HuH-7.5 (cell line): ENCODE measurements at regions not wholly inside any gene's neighbourhood (a gene's known extent, or its start where the extent isn't known, plus 50 kb on each side); places are given as distances from the start of the nearest gene placed in this dataset.
"Not testable (repeated sequence)": the region's sequence is repeated elsewhere in the genome, so short reads cannot be mapped to it uniquely, and the experiment has no call there.

Experiments used
- DNase-seq: peaks from one replicate; pipeline ENCODE4 v3.0.0; 2011; ENCODE audit warnings: low spot score

DNA sequence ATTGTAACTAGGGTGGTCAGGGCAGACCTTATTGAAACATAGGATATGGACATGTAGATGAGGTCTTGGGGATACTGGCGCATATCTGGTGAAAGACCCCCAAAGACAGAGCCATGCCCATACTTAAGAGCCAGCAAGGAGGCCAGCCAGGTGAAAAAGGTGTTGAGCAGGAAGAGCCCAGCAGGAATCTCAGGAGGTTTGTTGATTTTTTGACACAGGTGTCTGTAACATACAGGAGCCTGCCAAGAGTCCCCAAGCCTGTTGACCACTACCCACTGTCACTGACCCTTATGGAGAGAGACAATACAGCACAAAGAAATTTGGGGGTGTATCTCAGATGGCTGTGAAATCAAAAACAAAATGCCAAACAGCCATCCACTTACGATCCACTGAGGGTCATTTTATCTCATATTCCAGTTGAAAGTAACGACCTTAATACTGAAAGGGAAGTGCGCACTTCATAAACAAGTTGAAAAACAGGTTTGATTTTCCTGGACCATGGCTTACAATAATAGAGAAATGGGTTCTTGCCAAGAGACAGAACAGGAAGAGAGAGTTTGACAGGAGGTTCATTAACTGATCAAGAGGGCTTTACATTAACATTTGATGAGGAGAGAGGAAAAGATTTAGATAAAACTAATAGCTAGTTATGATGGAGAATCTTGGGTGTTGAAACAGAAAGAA lies 163.6 kb downstream of the GLUL start:
- DNase-seq = no peak

DNA sequence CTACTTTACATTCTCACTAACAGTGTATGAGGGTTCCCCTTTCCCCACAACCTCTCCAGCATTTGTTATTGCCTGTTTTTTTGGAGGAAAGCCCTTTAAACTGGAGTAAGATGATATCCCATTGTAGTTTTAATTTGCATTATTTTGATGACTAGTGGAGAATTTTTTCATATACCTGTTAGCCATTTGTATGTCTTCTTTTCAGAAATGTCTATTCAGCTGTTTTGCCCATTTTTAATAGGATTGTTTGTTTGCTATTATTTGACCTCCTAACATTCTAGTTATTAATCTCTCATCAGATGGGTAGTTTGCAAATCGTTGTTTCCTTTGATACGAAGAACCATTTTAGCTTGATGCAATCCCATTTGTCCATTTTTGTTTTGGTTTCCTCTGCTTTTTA lies 165.0 kb downstream of the GLUL start:
- DNase-seq = no peak

DNA sequence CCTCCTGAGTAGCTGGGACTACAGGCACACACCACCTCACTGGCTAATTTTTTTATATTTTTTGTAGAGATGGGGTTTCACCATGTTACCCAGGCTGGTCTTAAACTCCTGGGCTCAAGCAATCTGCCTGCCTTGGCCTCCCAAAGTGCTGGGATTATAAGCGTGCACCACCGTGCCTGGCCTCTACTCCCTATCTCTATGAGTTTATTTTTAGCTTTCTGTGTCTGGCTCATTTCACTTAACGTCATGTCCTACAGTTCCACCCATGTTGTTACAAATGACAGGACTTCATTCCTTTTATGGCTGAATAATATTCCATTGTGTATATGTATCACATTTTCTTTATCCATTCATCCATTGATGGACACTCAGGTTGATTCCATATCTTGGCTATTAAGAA lies 164.2 kb upstream of the ZNF648 start:
- DNase-seq = not testable (repeated sequence)

DNA sequence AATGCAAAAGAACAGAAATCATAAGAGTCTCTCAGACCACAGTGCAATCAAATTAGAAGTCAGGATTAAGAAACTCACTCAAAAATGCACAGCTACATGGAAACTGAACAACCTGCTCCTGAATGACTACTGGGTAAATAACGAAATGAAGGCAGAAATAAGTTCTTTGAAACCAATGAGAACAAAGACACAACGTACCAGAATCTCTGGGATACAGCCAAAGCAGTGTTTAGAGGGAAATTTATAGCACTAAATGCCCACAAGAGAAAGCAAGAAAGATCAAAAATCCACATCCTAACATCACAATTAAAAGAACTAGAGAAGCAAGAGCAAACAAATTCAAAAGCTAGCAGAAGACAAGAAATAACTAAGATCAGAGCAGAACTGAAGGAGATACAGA lies 160.5 kb upstream of the ZNF648 start:
- not testable (repeated sequence) for DNase-seq

DNA sequence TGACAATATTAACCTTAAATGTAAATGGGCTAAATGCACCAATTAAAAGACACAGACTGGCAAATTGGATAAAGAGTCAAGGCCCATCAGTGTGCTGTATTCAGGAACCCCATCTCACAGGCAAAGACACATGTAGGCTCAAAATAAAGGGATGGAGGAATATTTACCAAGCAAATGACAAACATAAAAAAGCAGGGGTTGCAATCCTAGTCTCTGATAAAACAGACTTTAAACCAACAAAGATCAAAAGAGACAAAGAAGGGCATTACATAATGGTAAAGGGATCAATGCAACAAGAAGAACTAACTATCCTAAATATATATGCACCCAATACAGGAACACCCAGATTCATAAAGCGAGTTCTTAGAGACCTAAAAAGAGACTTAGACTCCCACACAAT lies 159.9 kb upstream of the ZNF648 start:
- DNase-seq = not testable (repeated sequence)

DNA sequence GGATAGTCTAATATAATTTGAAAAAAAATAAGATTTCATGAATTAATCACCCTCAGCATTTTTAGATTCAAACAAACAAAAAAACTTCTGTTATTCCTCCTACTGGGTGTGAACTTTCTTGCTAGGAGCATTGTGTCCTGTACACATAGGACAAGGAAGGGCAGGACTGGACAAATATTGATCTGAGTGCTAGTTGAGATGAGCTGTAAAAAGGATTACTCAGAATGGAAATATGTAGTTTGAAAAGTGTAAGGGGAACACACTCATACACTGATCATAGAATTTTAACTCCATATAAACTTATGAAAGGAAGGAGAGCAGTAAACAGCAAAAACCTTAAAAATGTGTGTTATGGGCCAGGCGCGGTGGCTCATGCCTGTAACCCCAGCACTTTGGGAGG lies 156.5 kb upstream of the ZNF648 start:
- DNase-seq = no peak

DNA sequence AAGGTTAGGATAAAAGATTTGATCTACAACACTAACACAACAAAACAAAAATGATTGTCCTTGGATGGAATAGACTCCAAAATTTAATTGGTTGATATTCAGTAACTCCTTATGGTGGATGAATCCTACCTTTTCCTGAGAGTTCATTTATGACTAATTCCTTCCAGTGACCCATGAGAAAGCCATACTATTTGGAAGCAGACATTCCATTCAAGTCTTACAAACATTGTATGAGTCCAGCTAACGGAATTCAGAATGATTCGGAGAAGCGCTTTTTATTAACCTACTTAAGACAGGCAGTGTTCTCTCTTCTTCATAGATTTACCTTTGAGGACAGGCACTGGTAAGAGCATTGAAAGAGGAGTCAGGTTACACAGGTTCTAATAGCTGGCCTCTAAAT lies 155.6 kb upstream of the ZNF648 start:
- no peak for DNase-seq

DNA sequence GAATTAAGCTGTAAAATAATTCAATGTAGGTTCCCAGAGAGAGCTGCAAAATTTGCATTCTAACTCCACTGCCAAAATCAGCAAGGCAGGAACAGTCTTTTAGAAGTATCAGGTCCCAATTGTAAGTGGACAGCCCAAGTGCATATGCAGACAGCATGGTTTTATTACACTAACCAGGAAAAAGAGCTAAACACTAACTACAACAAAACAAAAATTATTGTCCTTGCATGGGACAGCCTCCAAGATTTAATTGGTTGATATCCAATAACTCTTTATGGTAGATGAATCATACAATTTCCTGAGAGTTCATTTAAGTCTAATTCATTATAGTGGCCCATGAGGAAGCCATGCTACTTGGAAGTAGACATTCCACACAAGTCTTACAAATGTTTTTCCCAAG lies 154.3 kb upstream of the ZNF648 start:
- no peak for DNase-seq

DNA sequence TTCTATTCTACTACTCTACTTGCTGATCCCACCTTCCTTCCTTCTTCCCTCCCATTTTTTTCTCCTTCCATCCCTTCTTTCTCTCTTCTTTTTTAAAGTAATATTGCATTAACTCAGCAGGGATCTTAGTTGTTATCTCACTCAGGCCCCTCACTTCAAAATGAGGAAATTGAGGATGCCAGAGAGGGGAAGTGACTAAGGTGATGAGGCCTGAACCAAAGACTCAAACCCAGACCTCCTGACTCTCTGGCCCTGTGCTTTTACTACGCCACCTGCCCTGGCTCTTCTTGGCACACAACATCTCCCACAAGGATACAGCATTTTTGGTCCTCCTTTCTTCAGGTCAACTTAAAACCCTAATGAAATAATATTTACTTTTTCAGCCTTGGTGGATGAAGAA lies 151.7 kb upstream of the ZNF648 start:
- no peak for DNase-seq

DNA sequence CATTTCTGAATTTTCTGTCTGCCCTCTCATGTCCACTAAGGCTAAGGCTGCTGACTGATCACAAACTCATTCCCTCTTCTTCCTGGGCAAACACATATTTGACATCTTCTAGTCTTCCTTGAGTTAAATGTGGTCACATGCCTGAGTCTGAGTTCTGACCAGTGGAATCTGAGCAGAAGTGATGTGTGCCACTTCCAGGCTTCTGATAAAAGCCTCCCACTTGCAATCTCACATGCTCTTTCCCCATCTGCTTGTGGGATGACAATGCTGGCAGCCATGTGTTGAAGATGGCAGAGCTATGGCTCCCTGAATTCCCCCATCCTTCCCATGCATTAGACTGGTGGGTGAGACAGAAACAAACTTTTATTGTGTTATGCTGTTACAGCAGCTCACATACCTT lies 149.9 kb upstream of the ZNF648 start:
- no peak for DNase-seq

DNA sequence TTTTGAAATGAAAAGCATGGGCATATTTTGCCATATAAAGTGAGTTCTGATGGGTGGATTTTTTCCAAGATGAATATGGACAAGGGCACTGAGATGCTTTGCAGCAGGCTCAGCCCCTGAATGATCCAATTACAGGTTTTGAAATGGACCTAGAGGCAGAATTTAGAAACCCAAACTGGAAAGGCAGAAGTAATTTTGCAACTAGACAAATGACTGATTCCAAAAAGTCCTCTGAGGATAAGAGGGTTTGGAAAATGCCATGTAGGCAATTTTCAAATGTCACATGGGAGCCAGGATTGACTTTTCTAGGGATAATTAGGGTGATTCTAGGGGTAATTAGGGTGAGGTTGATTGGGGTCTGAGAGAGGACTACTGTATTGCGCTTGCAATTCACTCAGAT lies 148.9 kb upstream of the ZNF648 start:
- DNase-seq = no peak

DNA sequence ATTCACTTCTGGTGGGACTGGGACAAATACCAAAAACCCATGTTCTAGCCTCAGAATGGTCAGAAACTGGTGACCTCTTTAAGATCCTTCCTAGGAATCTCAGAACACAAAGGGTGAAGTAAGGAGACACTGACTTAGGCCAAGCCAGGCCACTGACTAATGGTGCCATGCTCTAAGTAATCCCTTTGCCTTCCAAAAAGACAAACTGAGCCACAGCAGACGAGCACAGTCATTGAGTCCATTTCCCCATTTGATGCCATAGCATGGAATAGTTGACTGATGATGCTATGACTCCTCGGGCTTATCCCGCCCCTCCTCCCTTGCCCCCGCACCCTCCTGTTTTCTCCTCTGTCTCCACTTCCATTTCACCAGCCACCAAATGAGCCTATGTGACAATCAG lies 145.8 kb upstream of the ZNF648 start:
- no peak for DNase-seq

DNA sequence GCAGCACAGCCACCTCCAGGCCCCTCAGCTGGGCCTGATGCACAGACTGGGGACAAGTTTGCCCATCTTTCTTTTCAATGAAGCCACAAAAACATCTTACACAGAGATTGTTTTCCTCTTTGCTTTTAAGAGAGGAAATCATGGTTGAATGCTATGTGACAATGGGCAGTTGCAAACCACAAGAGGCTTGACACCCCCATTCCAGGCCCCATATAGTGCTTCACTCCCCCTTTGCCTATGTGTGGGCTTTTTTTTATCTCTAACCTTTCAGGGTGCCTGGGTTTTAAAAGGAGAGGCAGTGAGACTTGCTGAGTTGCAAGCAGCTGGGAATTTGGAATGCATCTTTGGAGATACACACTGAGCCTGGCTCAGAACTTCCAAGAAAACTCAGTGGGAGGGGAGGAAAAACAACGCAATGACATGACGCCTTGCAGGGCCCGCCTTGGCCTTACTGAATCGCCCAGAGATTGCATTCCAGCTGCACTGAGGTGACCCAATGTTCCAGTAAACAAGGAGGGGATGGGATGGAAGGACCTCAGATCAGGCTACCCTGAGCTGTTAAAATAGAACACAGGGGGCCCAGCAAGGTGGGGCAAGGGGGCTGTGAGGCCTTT lies 145.2 kb upstream of the ZNF648 start:
- DNase-seq = no peak

DNA sequence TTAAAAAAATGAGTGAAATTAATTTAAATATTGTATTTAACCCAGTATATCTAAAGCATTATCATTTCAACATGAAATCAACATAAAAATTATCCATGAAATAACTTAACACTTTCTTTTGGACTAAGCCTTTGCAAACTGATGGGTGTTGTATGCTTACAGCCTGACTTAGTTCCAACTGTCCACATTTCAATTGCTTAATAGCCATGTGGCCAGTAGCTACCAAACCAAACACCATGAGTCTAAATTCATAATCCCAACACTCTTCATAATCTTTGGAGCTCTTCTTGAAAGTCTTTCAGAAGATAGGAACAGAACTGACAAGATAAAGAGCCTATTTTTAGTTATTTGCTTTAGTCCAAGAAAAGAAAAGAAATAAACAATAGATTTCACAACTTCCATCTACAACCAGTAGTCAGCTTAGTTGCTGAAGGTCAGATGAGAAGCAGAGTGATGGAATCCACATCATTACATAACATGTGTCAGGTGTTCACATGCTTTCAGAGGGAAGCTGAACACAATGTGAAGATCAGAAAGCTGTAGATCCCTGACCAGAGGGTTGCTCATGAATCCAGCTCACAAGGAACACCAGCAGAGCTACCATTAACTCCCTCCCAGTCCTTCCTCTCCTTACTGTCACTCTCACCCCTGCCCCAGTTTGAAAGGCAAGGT lies 144.0 kb upstream of the ZNF648 start:
- no peak for DNase-seq

DNA sequence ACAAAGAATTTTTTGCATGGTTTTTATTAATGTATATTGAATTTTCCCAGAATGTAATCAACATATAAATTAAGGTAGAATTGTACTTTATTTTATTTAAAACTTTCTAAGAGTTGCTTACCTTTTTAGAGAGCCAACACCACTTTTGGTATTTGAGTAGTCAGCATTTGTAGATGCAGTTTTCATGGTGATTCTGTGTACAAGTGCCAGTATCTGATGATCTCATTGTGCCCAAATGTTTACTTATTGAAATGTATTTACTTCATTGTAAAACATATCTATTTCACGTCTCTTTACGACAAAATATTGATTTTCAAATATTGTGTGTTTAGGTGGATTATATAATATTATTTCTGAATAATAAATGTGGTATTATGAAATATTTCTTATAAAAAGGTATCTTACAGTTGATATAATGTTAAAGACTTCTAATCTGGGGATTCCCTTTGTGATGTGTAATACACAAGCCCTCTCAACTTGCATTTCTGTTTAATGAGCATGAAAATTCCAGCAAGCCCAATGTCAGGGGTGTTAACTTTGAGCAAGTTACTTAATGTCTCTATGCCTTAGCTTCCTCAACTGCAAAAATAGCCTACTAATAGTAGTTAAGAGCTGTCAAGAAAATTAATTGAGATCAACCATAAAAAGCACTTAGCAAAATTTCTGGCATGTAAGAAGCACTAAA lies 141.8 kb upstream of the ZNF648 start:
- DNase-seq = no peak

DNA sequence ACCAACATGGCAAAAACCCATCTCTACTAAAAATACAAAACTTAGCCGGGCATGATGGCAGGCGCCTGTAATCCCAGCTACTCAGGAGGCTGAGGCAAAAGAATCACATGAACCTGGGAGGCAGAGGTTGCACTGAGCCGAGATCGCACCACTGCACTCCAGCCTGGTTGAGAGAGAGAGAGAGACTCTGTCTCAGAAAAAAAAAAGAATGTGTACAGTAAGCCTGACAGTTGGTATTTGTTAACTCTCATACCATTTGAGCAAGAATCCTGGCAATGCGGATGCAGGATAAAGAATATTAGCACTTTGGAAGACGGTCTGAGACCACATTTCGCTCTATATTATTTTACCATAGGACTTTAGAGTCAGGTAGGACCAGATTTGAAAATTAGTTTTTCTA lies 140.0 kb upstream of the ZNF648 start:
- DNase-seq = not testable (repeated sequence)

DNA sequence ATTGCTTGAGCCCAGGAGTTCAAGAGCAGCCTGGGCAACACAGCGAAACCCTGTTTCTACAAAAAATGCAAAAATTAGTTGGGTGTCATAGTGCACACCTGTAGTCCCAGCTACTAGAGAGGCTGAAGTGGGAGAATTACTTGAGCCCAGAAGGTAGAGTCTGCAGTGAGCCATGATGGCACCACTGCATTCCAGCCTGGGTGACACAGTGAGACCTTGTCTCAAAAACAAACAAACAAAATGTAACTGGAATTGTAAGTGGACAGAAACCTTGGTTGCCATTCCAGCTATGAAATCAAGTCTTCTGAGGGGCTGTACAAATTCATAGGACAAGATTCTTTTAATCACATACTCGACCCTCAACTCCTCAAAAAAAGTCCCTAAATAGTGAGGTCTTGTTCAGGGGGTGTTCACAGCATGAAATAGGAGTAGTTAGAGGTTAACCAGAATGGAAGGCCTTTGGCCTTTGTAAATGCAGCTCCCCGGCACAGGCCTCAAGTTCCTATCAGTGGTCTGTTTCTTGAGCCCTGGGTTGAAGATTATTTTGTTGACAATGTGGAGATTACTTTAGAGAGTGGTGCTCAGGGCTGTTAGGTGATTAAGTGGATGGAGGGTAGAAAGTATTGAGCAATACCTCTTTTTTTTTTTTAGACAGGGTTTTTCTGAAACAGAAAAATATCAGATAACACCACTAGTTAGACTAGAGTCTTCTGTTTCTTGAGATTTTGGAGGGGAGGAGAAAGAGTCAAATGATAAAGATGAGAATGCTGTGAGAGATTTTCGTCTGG lies 138.7 kb upstream of the ZNF648 start:
- peak; percentile 29 for DNase-seq

DNA sequence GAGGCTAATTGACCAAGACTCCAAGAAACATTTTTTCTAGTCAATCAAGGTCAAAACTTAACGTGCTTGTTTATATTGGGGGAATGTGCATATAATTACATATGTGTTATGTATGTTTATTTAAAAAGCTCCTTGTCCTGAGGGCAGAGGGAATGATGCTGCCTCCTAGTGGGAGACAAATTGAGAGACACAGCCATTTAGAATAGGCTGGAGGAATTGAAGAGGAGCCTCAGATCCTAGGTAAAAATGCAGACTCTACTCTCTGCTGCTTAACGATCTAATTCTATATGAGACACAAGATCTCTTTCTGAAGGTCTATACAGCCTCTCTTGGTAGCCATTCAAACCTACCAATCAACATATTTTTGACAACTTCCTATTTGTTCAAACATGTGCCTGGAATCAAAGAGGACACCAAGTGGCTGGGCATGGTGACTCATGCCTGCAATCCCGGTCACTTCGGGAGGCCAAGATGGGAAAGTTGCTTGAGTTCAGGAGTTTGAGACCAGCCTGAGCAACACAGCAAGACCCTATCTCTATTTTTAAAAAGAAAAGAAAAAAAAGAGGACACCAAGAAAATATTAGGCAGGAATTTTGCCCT lies 136.6 kb upstream of the ZNF648 start:
- DNase-seq = no peak

DNA sequence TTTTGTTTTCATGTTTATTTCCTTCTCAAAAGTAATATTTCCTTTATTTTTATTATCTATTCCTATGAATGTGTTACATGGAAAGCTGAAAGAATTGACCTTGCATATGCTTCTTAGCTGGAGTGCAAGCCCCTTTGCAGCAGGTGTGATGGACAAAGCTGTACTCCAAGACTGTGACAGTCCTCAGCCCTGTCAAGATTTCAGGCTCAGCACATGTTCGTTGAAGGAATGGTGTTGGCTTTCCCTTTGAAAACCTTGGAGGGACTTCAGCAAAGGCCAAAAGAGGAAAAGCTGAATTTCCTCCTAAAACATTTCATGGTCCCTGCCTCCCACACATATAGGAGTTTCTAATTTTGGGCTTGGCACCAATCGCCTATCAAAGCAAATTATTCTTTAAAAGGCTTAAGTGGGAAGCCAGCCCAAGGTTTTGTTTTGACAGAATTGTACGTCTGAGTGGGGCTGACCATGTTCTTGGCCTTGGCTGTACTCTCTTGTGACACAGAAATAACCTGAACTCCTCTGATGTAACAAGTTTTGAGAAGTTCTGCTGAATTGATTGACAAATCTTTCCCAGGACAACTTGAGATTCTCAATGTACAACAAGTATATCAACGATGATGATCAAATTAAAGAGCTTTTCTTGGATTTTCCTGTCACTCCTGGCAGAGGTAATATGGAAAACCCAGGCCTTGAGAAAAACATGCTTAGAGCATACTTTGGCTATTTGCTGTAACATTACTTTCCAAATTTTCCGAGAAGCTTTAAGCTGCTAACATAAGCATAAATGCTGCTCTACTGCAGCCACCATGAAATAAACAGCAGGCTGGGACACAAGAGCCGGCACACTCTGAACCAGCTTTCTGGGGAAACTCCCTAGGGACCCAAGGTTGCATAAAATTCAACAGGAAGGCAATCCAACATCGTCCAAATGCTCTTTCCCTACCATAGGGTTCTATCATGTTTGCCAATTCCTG lies 135.7 kb upstream of the ZNF648 start:
- no peak for DNase-seq

DNA sequence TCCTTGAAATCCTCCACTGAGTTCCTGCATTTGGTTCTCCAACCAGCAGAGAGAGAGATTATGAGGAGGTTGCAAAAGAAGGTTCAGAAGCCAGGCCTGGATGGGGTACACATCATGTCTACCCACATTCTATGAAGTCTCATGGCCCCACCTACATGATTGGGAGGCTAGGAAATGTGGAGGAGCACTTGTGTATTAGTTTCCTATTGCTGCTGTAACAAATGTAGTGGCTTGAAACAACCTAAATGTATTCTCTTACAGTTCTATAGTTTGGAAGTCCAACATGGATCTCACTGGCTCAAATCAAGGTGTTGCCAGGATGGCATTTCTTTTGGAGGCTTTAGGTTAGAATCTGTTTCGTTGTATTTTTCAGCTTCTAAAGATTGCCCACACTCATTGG lies 134.2 kb upstream of the ZNF648 start:
- no peak for DNase-seq
